Aorta (tissue), 5 donors: ENCODE measurements at regions not wholly inside any gene's neighbourhood (a gene's known extent, or its start where the extent isn't known, plus 50 kb on each side); places are given as distances from the start of the nearest gene placed in this dataset.

ENCODE experiments used
- ATAC-seq: fragments of 200-7000 bp; cut with Tn5 transposase; one replicate; pipeline ENCODE4 v1.9.1; 2022; ENCODE audit warnings: moderate library complexity; ENCODE audit not compliant: low FRiP score
- DNase-seq, 2 donors: peaks; one replicate each; pipeline ENCODE4 v3.0.0-alpha.2; 2020
- H3K27ac ChIP-seq, 2 donors: one replicate each; pipeline ENCODE4 v1.5.1; 2013; ENCODE audit warnings: low read length in 2 of 2, mild to moderate bottlenecking in 2 of 2, moderate library complexity in 2 of 2, control low read depth in 1 of 2, inconsistent platforms in 1 of 2, low read depth in 1 of 2
- H3K27me3 ChIP-seq, 2 donors: one replicate each; pipeline ENCODE4 v1.6.1; 2013; ENCODE audit warnings: control low read depth in 1 of 2, low read length in 1 of 2, mild to moderate bottlenecking in 1 of 2, moderate library complexity in 1 of 2; ENCODE audit not compliant: insufficient read depth in 2 of 2, control insufficient read depth in 1 of 2
- H3K36me3 ChIP-seq, 2 donors: one replicate each; pipeline ENCODE4 v1.6.1; 2013; ENCODE audit warnings: control low read depth in 1 of 2, low read length in 1 of 2, mild to moderate bottlenecking in 1 of 2; ENCODE audit not compliant: insufficient read depth in 2 of 2, control insufficient read depth in 1 of 2
- H3K4me1 ChIP-seq, 2 donors: one replicate each; pipeline ENCODE4 v1.6.1; 2013; ENCODE audit warnings: low read length in 2 of 2, control low read depth in 1 of 2, mild to moderate bottlenecking in 1 of 2, moderate library complexity in 1 of 2; ENCODE audit not compliant: insufficient read depth in 2 of 2, control insufficient read depth in 1 of 2
- H3K4me3 ChIP-seq, 2 donors: one replicate each; pipeline ENCODE4 v1.5.1; 2013; ENCODE audit warnings: low read length in 2 of 2, control low read depth in 1 of 2, mild to moderate bottlenecking in 1 of 2
- H3K9me3 ChIP-seq: one replicate; pipeline ENCODE4 v1.6.1; 2013; ENCODE audit warnings: mild to moderate bottlenecking, low read length; ENCODE audit not compliant: control insufficient read depth
- WGBS, 2 donors: extraction: QIAGEN DNeasy Blood & Tissue Kit; methylation state at CpG; one replicate each; pipeline ENCODE4 v1.1.7; 2013; 5-methylcytosine and 5-hydroxymethylcytosine counted together
- intact Hi-C, 2 donors: fragments of 100-400 bp; cut with DNase I; formaldehyde crosslinking; loops; one replicate each; pipeline versions ENCODE4 v1.14.2 to v1.15.0; 2022
- donor health status: healthy with polysubstance abuse.
- donor health status: Bipolar disorder and iron deficiency.
- donor health status: DM: no; HTN: no; CAD: no.
- donor health status: DM: no; HTN: no; CAD: no.
- donor health status: DM: yes; HTN: yes; CAD: no.

- H3K4me1 ChIP-seq, result peaks cover 2 to 4% of the 10 kb centered on the region in 2 donors
Observed at GRCh38 chr12:75725521-75726111, 214.2 kb upstream of the KRR1 start.

GRCh38 chr12:75724928-75725312 lies 213.5 kb upstream of the KRR1 start:
- intact Hi-C loops, result no loop called here
- ATAC-seq, result peak; percentile 68
- peaks cover 2 to 4% of the 10 kb centered on the region in 2 donors for H3K4me1 ChIP-seq

More at GRCh38 chr12:75725521-75726111, 214.2 kb upstream of the KRR1 start:
- Histone ChIP-seq H3K36me3 (no peaks in the 10 kb centered on the region), H3K9me3 (no peaks in the 10 kb centered on the region), H3K27me3 (no peaks in the 10 kb centered on the region), H3K4me3 (no peak overlapping the region), H3K27ac (no peak overlapping the region)
- DNase-seq, result no peak
- WGBS, 2 donors, result 37 to 38% methylated on average over 3 of the region's 3 CpGs
- intact Hi-C loops, result no loop called here
- ATAC-seq, result peak; percentile 27

GRCh38 chr12:75724307-75724927 lies 213.0 kb upstream of the KRR1 start:
- H3K27ac ChIP-seq, result no peak overlapping the region
- 92 to 93% methylated on average over 11 of the region's 11 CpGs for WGBS, 2 donors
- H3K9me3 ChIP-seq, result no peaks in the 10 kb centered on the region
- no peaks in the 10 kb centered on the region for H3K36me3 ChIP-seq
- intact Hi-C loops, result no loop called here
- ATAC-seq, result no peak
- peaks cover 2 to 4% of the 10 kb centered on the region in 2 donors for H3K4me1 ChIP-seq
- no peak overlapping the region for H3K4me3 ChIP-seq
- H3K27me3 ChIP-seq, result no peaks in the 10 kb centered on the region
- DNase-seq, result no peak

More at GRCh38 chr12:75724928-75725312, 213.5 kb upstream of the KRR1 start:
- Histone ChIP-seq H3K27ac (no peak overlapping the region), H3K9me3 (no peaks in the 10 kb centered on the region), H3K36me3 (no peaks in the 10 kb centered on the region), H3K27me3 (no peaks in the 10 kb centered on the region), H3K4me3 (no peak overlapping the region)
- DNase-seq, result no peak
- WGBS, 2 donors, result 6 to 10% methylated on average over 5 of the region's 5 CpGs

- H3K4me3 ChIP-seq, result no peak overlapping the region
- intact Hi-C loops, result no loop called here
- peak in 1 of 2 donors; percentile 54 for DNase-seq
- no peaks in the 10 kb centered on the region for H3K27me3 ChIP-seq
- H3K27ac ChIP-seq, result no peak overlapping the region
- ATAC-seq, result peak; percentile 85
- H3K9me3 ChIP-seq, result no peaks in the 10 kb centered on the region
- no peaks in the 10 kb centered on the region for H3K36me3 ChIP-seq
- peaks cover 2 to 4% of the 10 kb centered on the region in 2 donors for H3K4me1 ChIP-seq
- WGBS, 2 donors, result 15% methylated on average over 5 of the region's 5 CpGs
Observed at GRCh38 chr12:75722714-75723200, 211.3 kb upstream of the KRR1 start.

- Histone ChIP-seq H3K4me1 (peaks cover 2 to 4% of the 10 kb centered on the region in 2 donors), H3K4me3 (no peak overlapping the region), H3K9me3 (no peaks in the 10 kb centered on the region), H3K27me3 (no peaks in the 10 kb centered on the region), H3K36me3 (no peaks in the 10 kb centered on the region), H3K27ac (no peak overlapping the region)
- intact Hi-C loops, result no loop called here
- no peak for DNase-seq
- ATAC-seq, result no peak
- WGBS, 2 donors, result 88 to 90% methylated on average over 2 of the region's 2 CpGs
Observed at GRCh38 chr12:75721796-75722195, 210.4 kb upstream of the KRR1 start.

- no peaks in the 10 kb centered on the region for H3K9me3 ChIP-seq
- DNase-seq (no peak), ATAC-seq (no peak)
- H3K36me3 ChIP-seq, result no peaks in the 10 kb centered on the region
- H3K27me3 ChIP-seq, result no peaks in the 10 kb centered on the region
- 28 to 33% methylated on average over 6 of the region's 6 CpGs for WGBS, 2 donors
- no peak overlapping the region for H3K27ac ChIP-seq
- no peak overlapping the region for H3K4me3 ChIP-seq
- H3K4me1 ChIP-seq, result peaks cover 2 to 4% of the 10 kb centered on the region in 2 donors
- intact Hi-C loops, result no loop called here
Observed at GRCh38 chr12:75720812-75721641, 209.6 kb upstream of the KRR1 start.

GRCh38 chr12:75717902-75718301 lies 206.5 kb upstream of the KRR1 start:
- ATAC-seq, result no peak
- no peaks in the 10 kb centered on the region for H3K9me3 ChIP-seq
- DNase-seq, result no peak

GRCh38 chr12:75716291-75717025 lies 205.0 kb upstream of the KRR1 start:
- Histone ChIP-seq H3K27me3 (no peaks in the 10 kb centered on the region), H3K4me3 (no peak overlapping the region), H3K9me3 (no peaks in the 10 kb centered on the region), H3K36me3 (no peaks in the 10 kb centered on the region), H3K27ac (no peak overlapping the region), H3K4me1 (no peaks in the 10 kb centered on the region)
- 88 to 91% methylated on average over 5 of the region's 5 CpGs for WGBS, 2 donors
- ATAC-seq (no peak), DNase-seq (no peak)
- intact Hi-C loops, result no loop called here

More at GRCh38 chr12:75717902-75718301, 206.5 kb upstream of the KRR1 start:
- Histone ChIP-seq H3K36me3 (no peaks in the 10 kb centered on the region), H3K27me3 (no peaks in the 10 kb centered on the region), H3K4me1 (peaks cover 2% of the 10 kb centered on the region in 2 donors), H3K27ac (no peak overlapping the region), H3K4me3 (no peak overlapping the region)
- intact Hi-C loops, result no loop called here
